ENCODE measurements at regions not wholly inside any gene's neighbourhood (a gene's known extent, or its start where the extent isn't known, plus 50 kb on each side); places are given as distances from the start of the nearest gene placed in this dataset.

GRCh38 chr10:3635697-3636096 lies 149.3 kb downstream of the KLF6 start:
- no peak for TF ChIP-seq POLR2A (IDR thresholded peaks at IDR 0.05)
- TF ChIP-seq CTCF (IDR thresholded peaks at IDR 0.05 in 4 of 5, conservative IDR thresholded peaks at IDR 0.05 in 1 of 5) = no peak

Measured in gastrocnemius medialis (tissue), 4 donors.